CD14-positive monocyte (primary cell): ENCODE measurements at regions not wholly inside any gene's neighbourhood (a gene's known extent, or its start where the extent isn't known, plus 50 kb on each side); places are given as distances from the start of the nearest gene placed in this dataset.

Experiments
- DNase-seq, 3 donors: peaks; one replicate each; pipeline ENCODE4 v3.0.0-alpha.2; 2011 to 2022
- H2AFZ ChIP-seq: 2 replicates; pipeline ENCODE4 v1.6.0; 2012; ENCODE audit warnings: mild to moderate bottlenecking, low read depth, low read length, inconsistent platforms; ENCODE audit not compliant: insufficient read depth, poor library complexity, severe bottlenecking
- H3K27ac ChIP-seq, 2 donors: 1 replicate in 1 of 2; 2 replicates in 1 of 2; pipeline ENCODE4 v1.5.1; 2012 to 2013; ENCODE audit warnings: low read length in 2 of 2, control low read depth in 1 of 2, inconsistent platforms in 1 of 2, low read depth in 1 of 2, mild to moderate bottlenecking in 1 of 2
- H3K27me3 ChIP-seq, 2 donors: one replicate each; pipeline versions ENCODE4 v1.6.0 to v1.6.1; 2011 to 2013; ENCODE audit warnings: low read length in 2 of 2; ENCODE audit not compliant: control insufficient read depth in 2 of 2, insufficient read depth in 2 of 2
- H3K36me3 ChIP-seq, 2 donors: replicated peaks in 1 of 2; 1 replicate in 1 of 2; 2 replicates in 1 of 2; pipeline versions ENCODE4 v1.5.1 to v1.6.1; 2012 to 2013; ENCODE audit warnings: low read length in 2 of 2, control low read depth in 1 of 2, inconsistent platforms in 1 of 2, mild to moderate bottlenecking in 1 of 2; ENCODE audit not compliant: insufficient read depth in 2 of 2, control insufficient read depth in 1 of 2
- H3K4me1 ChIP-seq, 2 donors: 1 replicate in 1 of 2; 2 replicates in 1 of 2; pipeline versions ENCODE4 v1.5.1 to v1.6.1; 2012 to 2013; ENCODE audit warnings: low read length in 2 of 2, control low read depth in 1 of 2, inconsistent platforms in 1 of 2, mild to moderate bottlenecking in 1 of 2, moderate library complexity in 1 of 2; ENCODE audit not compliant: insufficient read depth in 2 of 2, control insufficient read depth in 1 of 2
- H3K4me2 ChIP-seq: replicated peaks from 2 replicates; pipeline ENCODE3; 2012; ENCODE audit warnings: low read length, moderate library complexity, mild to moderate bottlenecking; ENCODE audit not compliant: poor library complexity, severe bottlenecking; ENCODE audit errors: extremely low read depth
- H3K4me3 ChIP-seq, 3 experiments: fragments of 200-600 bp in 1 of 3; sonication (generic) in 1 of 3; replicated peaks in 1 of 3; 1 replicate in 2 of 3; 2 replicates in 1 of 3; pipeline ENCODE4 v1.5.1; 2011 to 2013; ENCODE audit warnings: low read length in 3 of 3, mild to moderate bottlenecking in 3 of 3, control low read depth in 2 of 3, low read depth in 2 of 3, inconsistent platforms in 1 of 3, moderate library complexity in 1 of 3
- H3K79me2 ChIP-seq: 2 replicates; pipeline ENCODE4 v1.6.0; 2012; ENCODE audit warnings: mild to moderate bottlenecking, control low read depth, inconsistent platforms, low read length, moderate library complexity; ENCODE audit not compliant: insufficient read depth
- H3K9ac ChIP-seq: 2 replicates; pipeline ENCODE4 v1.6.0; 2017; ENCODE audit warnings: low read length, mild to moderate bottlenecking; ENCODE audit not compliant: insufficient read depth, poor library complexity, severe bottlenecking
- H3K9me3 ChIP-seq, 2 donors: replicated peaks in 1 of 2; 1 replicate in 1 of 2; 2 replicates in 1 of 2; pipeline versions ENCODE4 v1.5.1 to v1.6.1; 2012 to 2013; ENCODE audit warnings: low read length in 2 of 2, control low read depth in 1 of 2; ENCODE audit not compliant: control insufficient read depth in 1 of 2, insufficient read depth in 1 of 2
- H4K20me1 ChIP-seq: 2 replicates; pipeline ENCODE4 v1.6.0; 2012; ENCODE audit warnings: mild to moderate bottlenecking, low read length, control low read depth, moderate library complexity; ENCODE audit not compliant: insufficient read depth
- H3K27ac Mint-ChIP-seq, 7 donors: one replicate each; pipeline ENCODE4 v1.8.0; 2020; ENCODE audit warnings: mild to moderate bottlenecking in 7 of 7, mixed read lengths in 7 of 7, moderate library complexity in 6 of 7, inconsistent platforms in 2 of 7
- H3K27me3 Mint-ChIP-seq, 3 donors: one replicate each; pipeline ENCODE4 v1.8.0; 2021 to 2022; ENCODE audit warnings: low read depth in 3 of 3, mild to moderate bottlenecking in 3 of 3, mixed read lengths in 3 of 3, moderate library complexity in 3 of 3, inconsistent platforms in 1 of 3
- H3K36me3 Mint-ChIP-seq, 2 donors: one replicate each; pipeline ENCODE4 v1.8.0; 2020; ENCODE audit warnings: mixed read lengths in 2 of 2, inconsistent platforms in 1 of 2, mild to moderate bottlenecking in 1 of 2
- H3K4me1 Mint-ChIP-seq: one replicate; pipeline ENCODE4 v1.8.0; 2020; ENCODE audit warnings: mild to moderate bottlenecking, mixed read lengths
- H3K4me3 Mint-ChIP-seq, 2 donors: one replicate each; pipeline ENCODE4 v1.8.0; 2020; ENCODE audit warnings: mild to moderate bottlenecking in 2 of 2, mixed read lengths in 2 of 2, moderate library complexity in 1 of 2
- H3K9me3 Mint-ChIP-seq, 7 donors: one replicate each; pipeline ENCODE4 v1.8.0; 2020 to 2022; ENCODE audit warnings: mixed read lengths in 7 of 7, mild to moderate bottlenecking in 6 of 7, moderate library complexity in 6 of 7, inconsistent platforms in 2 of 7
- WGBS: methylation state at CpG from one replicate; pipeline ENCODE4 v1.1.5; 2013; ENCODE audit warnings: missing lambda C conversion rate; ENCODE audit not compliant: insufficient coverage; 5-methylcytosine and 5-hydroxymethylcytosine counted together
- intact Hi-C, 2 donors: fragments of 100-400 bp; cut with micrococcal nuclease; formaldehyde crosslinking; loops; one replicate each; pipeline versions ENCODE4 v1.15.0 to v1.15.1; 2023
- TF ChIP-seq, protein P1 (sequence below): fragments of 200-600 bp; IDR thresholded peaks from one replicate; pipeline ENCODE4 v1.8.0; 2022; ENCODE audit warnings: antibody characterized with exemption, mild to moderate bottlenecking

DNA sequence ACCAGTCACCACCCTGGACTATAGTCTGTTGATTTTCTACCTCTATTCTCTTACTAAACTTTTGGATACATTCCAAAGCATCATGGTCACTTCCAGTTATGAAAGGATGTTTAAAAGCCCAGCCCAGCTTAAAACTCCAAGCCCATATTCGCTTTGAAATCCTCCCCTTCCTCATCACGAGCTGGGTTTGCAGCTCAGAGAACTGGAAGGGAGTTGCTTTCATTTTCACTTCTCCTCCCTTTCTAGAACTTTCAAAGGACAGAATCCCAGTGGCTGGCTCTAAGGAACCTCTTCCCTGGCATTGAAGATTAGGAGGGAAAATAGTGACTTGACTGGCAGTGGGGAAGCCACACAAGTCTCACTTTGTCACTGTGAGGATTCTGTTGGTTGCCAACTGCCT is 100.1 kb upstream of the DYNLRB2 start:
- H3K27me3 Mint-ChIP-seq = no peaks in the 10 kb centered on the region
- TF ChIP-seq, protein P1, sequence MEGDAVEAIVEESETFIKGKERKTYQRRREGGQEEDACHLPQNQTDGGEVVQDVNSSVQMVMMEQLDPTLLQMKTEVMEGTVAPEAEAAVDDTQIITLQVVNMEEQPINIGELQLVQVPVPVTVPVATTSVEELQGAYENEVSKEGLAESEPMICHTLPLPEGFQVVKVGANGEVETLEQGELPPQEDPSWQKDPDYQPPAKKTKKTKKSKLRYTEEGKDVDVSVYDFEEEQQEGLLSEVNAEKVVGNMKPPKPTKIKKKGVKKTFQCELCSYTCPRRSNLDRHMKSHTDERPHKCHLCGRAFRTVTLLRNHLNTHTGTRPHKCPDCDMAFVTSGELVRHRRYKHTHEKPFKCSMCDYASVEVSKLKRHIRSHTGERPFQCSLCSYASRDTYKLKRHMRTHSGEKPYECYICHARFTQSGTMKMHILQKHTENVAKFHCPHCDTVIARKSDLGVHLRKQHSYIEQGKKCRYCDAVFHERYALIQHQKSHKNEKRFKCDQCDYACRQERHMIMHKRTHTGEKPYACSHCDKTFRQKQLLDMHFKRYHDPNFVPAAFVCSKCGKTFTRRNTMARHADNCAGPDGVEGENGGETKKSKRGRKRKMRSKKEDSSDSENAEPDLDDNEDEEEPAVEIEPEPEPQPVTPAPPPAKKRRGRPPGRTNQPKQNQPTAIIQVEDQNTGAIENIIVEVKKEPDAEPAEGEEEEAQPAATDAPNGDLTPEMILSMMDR = no peak

DNA sequence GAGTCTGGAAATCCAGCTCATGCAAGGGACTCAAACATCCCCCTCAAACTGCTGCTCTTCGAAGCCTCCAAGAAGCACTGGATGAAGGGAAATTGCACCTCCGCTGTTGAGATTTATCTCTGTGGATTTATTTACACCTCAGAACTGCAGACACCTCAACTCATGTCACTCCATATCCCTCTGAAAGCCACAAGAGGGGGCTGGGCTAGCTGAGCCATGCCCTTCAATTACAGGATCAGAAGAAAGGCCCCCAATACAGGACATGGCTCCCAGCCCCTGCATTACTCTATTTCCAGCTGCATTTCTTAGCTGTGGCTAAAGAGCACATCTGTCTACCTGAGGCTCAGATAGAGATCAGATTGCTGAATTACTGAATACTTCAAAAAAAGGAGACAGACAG is 103.1 kb upstream of the DYNLRB2 start:
- DNase-seq = no peak
- no peaks in the 10 kb centered on the region for H4K20me1 ChIP-seq
- TF ChIP-seq, protein P1 = no peak
- no peaks in the 10 kb centered on the region for H3K9me3 ChIP-seq
- H2AFZ ChIP-seq = no peak overlapping the region
- no peaks in the 10 kb centered on the region for H3K79me2 ChIP-seq
- H3K4me3 ChIP-seq = no peak overlapping the region
- Mint-ChIP-seq H3K27me3 (no peaks in the 10 kb centered on the region), H3K4me3 (no peak overlapping the region), H3K4me1 (peaks cover 2% of the 10 kb centered on the region), H3K27ac (no peak overlapping the region), H3K36me3 (no peaks in the 10 kb centered on the region), H3K9me3 (peaks cover 0 to 4% (median 2%) of the 10 kb centered on the region in 7 donors)
- intact Hi-C loops = no loop called here
- no peak overlapping the region for H3K9ac ChIP-seq
- no peak overlapping the region for H3K27ac ChIP-seq
- no peak overlapping the region for H3K4me2 ChIP-seq
- no peaks in the 10 kb centered on the region for H3K36me3 ChIP-seq
- WGBS = 100% methylated on average over 1 of the region's 2 CpGs
- no peaks in the 10 kb centered on the region for H3K4me1 ChIP-seq
- H3K27me3 ChIP-seq = no peaks in the 10 kb centered on the region

More for the DNA sequence above, 100.1 kb upstream of the DYNLRB2 start:
- DNase-seq = no peak
- peaks cover 2% of the 10 kb centered on the region for H3K4me1 Mint-ChIP-seq
- H3K9me3 Mint-ChIP-seq = peaks cover 0 to 6% (median 0%) of the 10 kb centered on the region in 7 donors
- H4K20me1 ChIP-seq = no peaks in the 10 kb centered on the region
- H3K36me3 Mint-ChIP-seq = no peaks in the 10 kb centered on the region
- no peak overlapping the region for H2AFZ ChIP-seq
- intact Hi-C loops = no loop called here
- H3K9ac ChIP-seq = no peak overlapping the region
- WGBS = no CpG with 5 or more reads among the region's 2 CpGs
- H3K9me3 ChIP-seq = no peaks in the 10 kb centered on the region
- no peak overlapping the region for H3K4me3 Mint-ChIP-seq
- no peaks in the 10 kb centered on the region for H3K4me1 ChIP-seq
- H3K4me2 ChIP-seq = no peak overlapping the region
- no peaks in the 10 kb centered on the region for H3K27me3 ChIP-seq
- H3K79me2 ChIP-seq = no peaks in the 10 kb centered on the region
- no peaks in the 10 kb centered on the region for H3K36me3 ChIP-seq
- H3K27ac ChIP-seq = no peak overlapping the region
- H3K27ac Mint-ChIP-seq = no peak overlapping the region
- no peak overlapping the region for H3K4me3 ChIP-seq
